K562 (cell line): ENCODE measurements at regions not wholly inside any gene's neighbourhood (a gene's known extent, or its start where the extent isn't known, plus 50 kb on each side); places are given as distances from the start of the nearest gene placed in this dataset.

ENCODE experiments used
- CEBPB ChIP-seq: fragments of 450-650 bp; IDR thresholded peaks from 2 replicates; pipeline ENCODE4 v1.6.1; 2016; ENCODE audit warnings: missing genetic modification characterization, missing compliant biosample characterization
- CLOCK ChIP-seq: fragments of 250-450 bp; sonication (Bioruptor Pico); IDR thresholded peaks from 2 replicates; pipeline ENCODE4 v1.4.0; 2020; ENCODE audit warnings: mild to moderate bottlenecking, moderate library complexity, borderline replicate concordance
- E2F3 ChIP-seq: fragments of 250-450 bp; sonication (Bioruptor Pico); IDR thresholded peaks from 2 replicates; pipeline ENCODE4 v1.4.0; 2020; ENCODE audit warnings: mild to moderate bottlenecking
- EHMT2 ChIP-seq: fragments of 450-650 bp; IDR thresholded peaks from 2 replicates; pipeline ENCODE4 v1.6.1; 2018; ENCODE audit warnings: antibody characterized with exemption
- HNRNPLL ChIP-seq: fragments of 200-400 bp; formaldehyde crosslinking; IDR thresholded peaks from 2 replicates; pipeline ENCODE4 v1.6.1; 2017; ENCODE audit warnings: low read length, low read depth, mild to moderate bottlenecking; ENCODE audit not compliant: poor library complexity, severe bottlenecking
- ZBTB1 ChIP-seq: sonication (generic); formaldehyde crosslinking; IDR thresholded peaks from 2 replicates; pipeline ENCODE4 v1.8.1; 2023; ENCODE audit warnings: missing genetic modification reagents, low read depth, mild to moderate bottlenecking, borderline replicate concordance
- TF ChIP-seq, protein P1 (sequence below): fragments of 250-450 bp; sonication (Bioruptor Pico); IDR thresholded peaks from 2 replicates; pipeline ENCODE4 v1.5.0; 2020; ENCODE audit warnings: mild to moderate bottlenecking

- TF ChIP-seq CLOCK (no peak), E2F3 (CRISPR knock-in tag) (no peak), ZBTB1 (CRISPR knock-in tag) (no peak), EHMT2 (no peak), CEBPB (peak; percentile 63; the same call in 1 of the 2 replicates), HNRNPLL (no peak)
- TF ChIP-seq, protein P1, sequence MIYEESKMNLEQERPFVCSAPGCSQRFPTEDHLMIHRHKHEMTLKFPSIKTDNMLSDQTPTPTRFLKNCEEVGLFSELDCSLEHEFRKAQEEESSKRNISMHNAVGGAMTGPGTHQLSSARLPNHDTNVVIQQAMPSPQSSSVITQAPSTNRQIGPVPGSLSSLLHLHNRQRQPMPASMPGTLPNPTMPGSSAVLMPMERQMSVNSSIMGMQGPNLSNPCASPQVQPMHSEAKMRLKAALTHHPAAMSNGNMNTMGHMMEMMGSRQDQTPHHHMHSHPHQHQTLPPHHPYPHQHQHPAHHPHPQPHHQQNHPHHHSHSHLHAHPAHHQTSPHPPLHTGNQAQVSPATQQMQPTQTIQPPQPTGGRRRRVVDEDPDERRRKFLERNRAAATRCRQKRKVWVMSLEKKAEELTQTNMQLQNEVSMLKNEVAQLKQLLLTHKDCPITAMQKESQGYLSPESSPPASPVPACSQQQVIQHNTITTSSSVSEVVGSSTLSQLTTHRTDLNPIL (CRISPR knock-in tag) = no peak
These were observed 214.4 kb upstream of the PPP1R2C start (continued) for GRCh38 chrX:42992199-42992943.
